GM12891 (cell line): ENCODE measurements at regions not wholly inside any gene's neighbourhood (a gene's known extent, or its start where the extent isn't known, plus 50 kb on each side); places are given as distances from the start of the nearest gene placed in this dataset.

Experiments
- POLR2A ChIP-seq: IDR thresholded peaks from 2 replicates; pipeline ENCODE4 v1.6.1; 2011; ENCODE audit warnings: low read depth, low read length, control low read depth
- POLR2AphosphoS5 ChIP-seq: IDR thresholded peaks from 2 replicates; pipeline ENCODE4 v1.6.1; 2011; ENCODE audit warnings: low read depth, low read length, control low read depth
- SPI1 ChIP-seq: IDR thresholded peaks from 2 replicates; pipeline ENCODE4 v1.6.1; 2011; ENCODE audit warnings: low read depth, low read length, control low read depth

DNA sequence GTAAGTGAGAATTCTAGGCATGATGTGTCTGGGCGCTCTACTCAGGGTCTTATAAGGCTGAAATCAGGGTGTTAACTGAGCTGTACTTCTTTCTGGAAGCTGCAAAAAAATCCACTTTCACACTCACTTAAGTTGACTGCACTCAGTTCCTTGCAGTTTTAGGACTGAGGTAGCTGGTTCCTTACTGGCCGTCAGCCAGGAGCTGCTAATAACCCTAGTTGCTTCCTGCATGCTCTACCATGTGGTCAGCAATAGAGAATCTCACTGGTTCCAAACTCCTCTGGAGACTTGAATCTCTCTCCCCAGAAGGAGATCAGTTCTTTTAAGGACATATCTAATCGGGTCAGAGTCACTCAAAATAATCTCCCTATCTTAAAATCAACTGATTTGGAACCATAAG, 911.2 kb downstream of the EFNA5 start:
- no peak for TF ChIP-seq POLR2A
- TF ChIP-seq POLR2AphosphoS5 = no peak
- no peak for TF ChIP-seq SPI1
